ENCODE measurements at regions not wholly inside any gene's neighbourhood (a gene's known extent, or its start where the extent isn't known, plus 50 kb on each side); places are given as distances from the start of the nearest gene placed in this dataset.

DNA sequence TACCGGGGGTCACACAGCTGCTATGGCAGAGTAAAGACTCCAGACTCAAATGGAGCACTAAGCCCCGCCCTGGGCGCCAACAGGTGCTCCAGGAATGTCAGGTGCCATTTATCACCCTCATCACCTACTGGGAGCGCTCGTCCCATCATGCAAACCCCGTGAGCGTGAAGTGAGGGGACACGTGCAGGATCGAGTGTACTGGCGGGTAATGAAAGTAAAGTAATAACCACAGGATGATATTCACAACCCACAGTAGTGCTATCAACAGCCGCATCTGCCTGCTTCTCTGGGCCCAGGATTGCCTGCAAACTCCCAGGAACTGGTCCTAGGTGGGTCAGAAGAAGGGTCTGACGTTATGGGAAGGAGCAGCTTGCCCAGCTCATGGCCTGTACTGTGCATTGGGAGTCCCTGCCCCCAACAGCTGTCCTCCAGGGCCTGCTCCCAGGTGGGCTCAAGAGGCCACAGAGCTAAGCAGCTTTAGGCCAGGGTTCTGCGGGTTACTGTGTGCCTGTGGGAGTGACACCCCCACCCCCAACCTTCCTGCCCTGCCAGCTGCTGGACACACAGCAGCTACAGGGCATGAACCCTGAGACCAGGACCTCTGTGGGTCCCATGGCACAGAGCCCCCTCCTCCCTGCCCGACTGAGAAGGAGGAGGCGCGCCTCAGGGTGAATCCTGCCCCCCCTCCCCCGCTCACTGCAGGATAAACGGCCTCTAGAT, 120.5 kb upstream of the SULF2 start:
- TF ChIP-seq POLR2A (IDR thresholded peaks at IDR 0.05; ENCODE audit: low read depth, low read length) (no peak), TAF1 (IDR thresholded peaks at IDR 0.05; ENCODE audit: low read depth, low read length) (no peak), POLR2AphosphoS5 (IDR thresholded peaks at IDR 0.05; ENCODE audit: low read depth, low read length) (no peak), PAX5 (IDR thresholded peaks at IDR 0.05; ENCODE audit: insufficient read depth, low read length, severe bottlenecking) (no peak), SPI1 (IDR thresholded peaks at IDR 0.05; ENCODE audit: low read depth, low read length) (no peak), POU2F2 (IDR thresholded peaks at IDR 0.05; ENCODE audit: low read depth, low read length) (no peak)
